ENCODE measurements at regions not wholly inside any gene's neighbourhood (a gene's known extent, or its start where the extent isn't known, plus 50 kb on each side); places are given as distances from the start of the nearest gene placed in this dataset.

DNA sequence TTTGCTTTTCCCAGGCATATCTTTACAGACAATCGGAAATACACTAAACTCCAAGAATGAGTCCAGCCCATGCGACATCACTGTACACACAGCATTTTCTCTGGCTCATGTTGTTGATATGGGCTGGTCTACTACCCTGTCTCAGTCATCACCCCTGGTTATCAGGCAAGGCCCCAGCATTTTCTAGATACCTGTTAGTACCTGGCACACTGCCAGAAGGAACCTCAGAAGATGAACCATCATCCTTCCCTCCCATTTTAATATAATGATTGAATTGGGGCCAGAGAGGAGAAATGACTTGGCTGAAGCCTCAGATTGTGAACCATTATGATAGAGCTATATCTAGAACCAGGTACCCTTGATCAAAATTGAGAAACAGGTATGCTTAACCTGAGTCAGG is 406.2 kb downstream of the CDH11 start:
- TF ChIP-seq, protein P1, sequence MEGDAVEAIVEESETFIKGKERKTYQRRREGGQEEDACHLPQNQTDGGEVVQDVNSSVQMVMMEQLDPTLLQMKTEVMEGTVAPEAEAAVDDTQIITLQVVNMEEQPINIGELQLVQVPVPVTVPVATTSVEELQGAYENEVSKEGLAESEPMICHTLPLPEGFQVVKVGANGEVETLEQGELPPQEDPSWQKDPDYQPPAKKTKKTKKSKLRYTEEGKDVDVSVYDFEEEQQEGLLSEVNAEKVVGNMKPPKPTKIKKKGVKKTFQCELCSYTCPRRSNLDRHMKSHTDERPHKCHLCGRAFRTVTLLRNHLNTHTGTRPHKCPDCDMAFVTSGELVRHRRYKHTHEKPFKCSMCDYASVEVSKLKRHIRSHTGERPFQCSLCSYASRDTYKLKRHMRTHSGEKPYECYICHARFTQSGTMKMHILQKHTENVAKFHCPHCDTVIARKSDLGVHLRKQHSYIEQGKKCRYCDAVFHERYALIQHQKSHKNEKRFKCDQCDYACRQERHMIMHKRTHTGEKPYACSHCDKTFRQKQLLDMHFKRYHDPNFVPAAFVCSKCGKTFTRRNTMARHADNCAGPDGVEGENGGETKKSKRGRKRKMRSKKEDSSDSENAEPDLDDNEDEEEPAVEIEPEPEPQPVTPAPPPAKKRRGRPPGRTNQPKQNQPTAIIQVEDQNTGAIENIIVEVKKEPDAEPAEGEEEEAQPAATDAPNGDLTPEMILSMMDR (IDR thresholded peaks at IDR 0.05) = no peak
- TF ChIP-seq SIN3A (IDR thresholded peaks at IDR 0.05; ENCODE audit: borderline replicate concordance, insufficient read depth, low read depth, low read length) = no peak
